DOHH2 (cell line): ENCODE measurements at regions not wholly inside any gene's neighbourhood (a gene's known extent, or its start where the extent isn't known, plus 50 kb on each side); places are given as distances from the start of the nearest gene placed in this dataset.

ENCODE experiments used
- CTCF ChIP-seq: fragments of 200-600 bp; sonication (generic); IDR thresholded peaks from one replicate; pipeline ENCODE4 v1.5.1; 2014; ENCODE audit warnings: antibody characterized with exemption, mild to moderate bottlenecking, low read depth, low read length; ENCODE audit not compliant: poor library complexity, severe bottlenecking
- EZH2phosphoT487 ChIP-seq: fragments of 200-600 bp; sonication (generic); IDR thresholded peaks from 2 replicates; pipeline ENCODE4 v1.6.1; 2017; ENCODE audit warnings: borderline replicate concordance, mild to moderate bottlenecking, antibody characterized with exemption, low read length, moderate library complexity, mixed read lengths

DNA sequence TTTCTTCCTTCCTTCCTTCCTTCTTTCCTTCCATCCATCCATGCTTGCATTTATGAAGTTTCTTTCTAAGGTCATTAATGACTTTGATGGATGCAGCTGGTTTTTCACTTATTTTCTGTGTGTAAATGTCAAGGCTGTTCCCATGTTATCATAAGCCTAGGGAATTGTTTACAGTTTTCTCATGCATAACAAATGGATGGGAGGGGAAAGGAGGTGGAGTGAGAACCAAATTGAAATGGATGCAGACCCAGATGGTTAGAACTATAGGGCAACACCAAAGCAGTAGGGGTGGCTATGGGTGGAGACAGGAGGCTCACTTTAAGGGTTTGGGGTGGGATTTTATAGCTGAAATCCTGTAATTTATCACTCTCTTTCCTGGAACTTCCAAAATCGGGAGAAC, 146.2 kb downstream of the TPH2 start:
- TF ChIP-seq CTCF (no peak), EZH2phosphoT487 (no peak)
